Kasumi-1 (cell line): ENCODE measurements at regions not wholly inside any gene's neighbourhood (a gene's known extent, or its start where the extent isn't known, plus 50 kb on each side); places are given as distances from the start of the nearest gene placed in this dataset.

Experiments used
- DNase-seq, 2 experiments: peaks; one replicate each; lab custom pipeline; 2025; lab: John Stamatoyannopoulos, UW

DNA sequence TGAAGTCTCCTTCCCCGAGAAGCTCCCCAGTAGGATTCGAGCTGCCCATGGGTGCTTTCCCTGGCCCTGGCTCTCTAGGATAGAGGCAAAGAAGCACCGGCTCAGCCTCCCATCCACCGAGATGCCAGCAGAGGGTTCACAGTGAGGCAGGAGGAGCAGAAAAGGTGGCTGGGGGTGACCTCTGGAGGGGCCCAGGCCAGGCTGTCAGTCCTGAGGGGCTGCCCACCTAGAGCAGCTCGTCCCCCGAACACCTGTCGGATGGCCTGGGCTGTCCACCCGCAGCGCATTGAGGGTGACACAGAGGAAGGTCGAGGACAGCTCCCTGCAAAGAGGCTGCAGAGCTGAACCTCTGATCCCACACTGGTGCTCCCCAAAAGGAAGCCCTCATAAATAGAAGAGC, 167.2 kb upstream of the PPP2R2D start:
- no peak for DNase-seq

GRCh38 chr10:131735577-131735976, 165.2 kb upstream of the PPP2R2D start:
- no peak for DNase-seq

GRCh38 chr10:131736321-131736980, 164.4 kb upstream of the PPP2R2D start:
- DNase-seq = no peak

GRCh38 chr10:131737543-131738395, 163.0 kb upstream of the PPP2R2D start:
- DNase-seq = no peak

DNA sequence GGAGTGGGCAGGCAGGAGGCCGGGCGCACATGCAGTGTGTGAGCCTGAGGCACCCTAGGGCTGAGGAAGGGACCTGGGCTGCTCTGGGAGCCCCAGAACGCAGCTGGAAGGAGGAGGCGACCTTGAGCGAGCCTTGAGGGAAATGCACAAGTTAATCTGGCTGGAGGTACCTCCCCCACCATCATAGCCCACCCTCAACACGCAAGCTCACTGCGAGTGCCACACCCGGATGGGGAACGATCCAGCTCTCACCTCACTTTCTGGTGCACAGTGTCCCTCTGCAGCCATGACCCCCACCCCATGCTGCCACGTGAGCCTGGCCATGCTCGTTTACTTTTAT, 162.4 kb upstream of the PPP2R2D start:
- DNase-seq = no peak

DNA sequence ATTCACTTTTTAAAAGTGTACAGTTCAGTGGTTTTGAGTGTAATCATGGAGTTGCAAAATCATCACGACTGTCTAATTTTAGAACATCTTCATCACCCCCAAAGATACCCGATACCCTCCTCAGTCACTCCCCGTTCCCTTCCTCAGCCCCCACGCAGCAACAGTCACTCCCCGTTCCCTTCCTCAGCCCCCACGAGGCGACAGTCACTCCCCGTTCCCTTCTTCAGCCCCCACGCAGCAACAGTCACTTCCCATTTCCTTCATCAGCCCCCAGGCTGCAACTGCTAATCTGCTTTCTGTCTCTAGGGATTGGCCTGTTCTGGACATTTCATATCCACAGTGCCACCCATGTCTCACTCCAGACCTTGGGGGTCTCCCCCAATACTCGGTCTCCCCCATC, 161.6 kb upstream of the PPP2R2D start:
- DNase-seq = no peak

- no peak for DNase-seq
These were observed 158.3 kb upstream of the PPP2R2D start for GRCh38 chr10:131742500-131742951.

GRCh38 chr10:131743190-131744151, 157.3 kb upstream of the PPP2R2D start:
- no peak for DNase-seq

GRCh38 chr10:131744346-131744745, 156.5 kb upstream of the PPP2R2D start:
- no peak for DNase-seq

- no peak for DNase-seq
These were observed 155.2 kb upstream of the PPP2R2D start for GRCh38 chr10:131745591-131745990.

- no peak for DNase-seq
These were observed 154.5 kb upstream of the PPP2R2D start for GRCh38 chr10:131746241-131746711.

- no peak for DNase-seq
These were observed 154.0 kb upstream of the PPP2R2D start for GRCh38 chr10:131746785-131747184.

DNA sequence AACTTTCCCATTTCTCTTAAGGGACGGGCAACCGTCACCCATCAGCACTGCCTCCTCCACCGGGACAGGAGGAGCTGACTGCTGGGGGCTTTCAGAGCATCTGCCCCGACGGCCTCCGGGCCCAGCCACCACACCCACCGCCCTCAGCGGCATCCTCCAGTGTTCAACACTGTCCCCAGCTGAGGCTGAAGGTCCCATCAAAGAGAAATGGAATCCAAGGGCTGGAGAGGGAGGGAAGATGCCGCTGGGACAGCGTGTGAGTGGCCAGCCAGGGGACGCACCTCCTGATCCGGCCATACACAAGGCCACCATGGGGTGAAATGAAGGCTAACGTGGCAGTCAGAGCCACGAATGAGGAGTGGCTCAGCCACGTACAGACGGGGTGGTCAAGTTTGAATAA, 153.6 kb upstream of the PPP2R2D start:
- no peak for DNase-seq

- no peak for DNase-seq
These were observed 153.0 kb upstream of the PPP2R2D start for GRCh38 chr10:131747791-131748190.

GRCh38 chr10:131748191-131748590, 152.6 kb upstream of the PPP2R2D start:
- DNase-seq = no peak

DNA sequence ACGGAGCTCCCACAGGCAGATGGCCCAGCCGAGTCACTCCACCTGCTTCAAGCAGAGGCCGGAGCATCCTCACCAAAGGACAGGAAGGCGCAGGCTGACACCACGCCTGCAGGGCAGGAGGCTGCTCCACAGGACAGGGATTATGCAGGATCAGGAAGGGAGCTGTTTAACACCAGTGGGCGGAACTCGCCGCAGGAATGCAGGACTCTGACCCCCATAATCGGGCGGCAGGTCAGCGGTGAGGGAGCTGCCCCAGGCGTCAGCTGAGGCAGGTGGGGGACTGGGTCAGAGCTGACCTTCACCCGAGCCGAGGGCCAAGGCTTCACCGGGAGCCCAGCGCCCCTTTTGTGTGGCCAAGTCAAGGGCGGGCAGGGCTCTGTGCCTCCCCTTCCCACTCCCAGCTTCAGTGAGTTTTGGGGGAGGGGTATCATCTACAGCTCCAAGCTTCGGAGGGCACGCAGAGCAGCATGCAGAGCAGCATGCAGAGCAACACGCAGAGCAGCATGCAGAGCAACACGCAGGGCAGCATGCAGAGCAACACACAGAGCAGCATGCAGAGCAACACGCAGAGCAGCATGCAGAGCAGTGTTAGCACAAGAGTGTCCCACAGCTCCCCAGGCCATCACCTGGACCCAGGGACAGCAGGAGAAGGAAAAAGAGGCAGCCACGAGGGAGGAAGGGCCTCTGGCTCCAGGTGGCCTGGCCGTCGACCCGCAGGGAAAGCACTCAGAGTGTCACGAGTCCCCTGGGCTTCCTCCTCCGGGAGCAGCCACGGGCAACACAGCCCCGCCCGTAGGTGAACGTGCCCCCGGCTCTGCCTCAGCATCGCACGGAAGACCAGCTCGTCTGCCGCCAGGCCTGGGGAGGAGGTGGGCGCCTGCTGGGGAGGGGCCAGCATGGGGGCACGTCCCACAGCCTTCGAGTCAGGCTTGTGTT, 151.7 kb upstream of the PPP2R2D start:
- no peak for DNase-seq

- DNase-seq = no peak
These were observed 151.1 kb upstream of the PPP2R2D start for GRCh38 chr10:131749767-131750142.

- no peak for DNase-seq
These were observed 150.5 kb upstream of the PPP2R2D start for GRCh38 chr10:131750171-131750895.

DNA sequence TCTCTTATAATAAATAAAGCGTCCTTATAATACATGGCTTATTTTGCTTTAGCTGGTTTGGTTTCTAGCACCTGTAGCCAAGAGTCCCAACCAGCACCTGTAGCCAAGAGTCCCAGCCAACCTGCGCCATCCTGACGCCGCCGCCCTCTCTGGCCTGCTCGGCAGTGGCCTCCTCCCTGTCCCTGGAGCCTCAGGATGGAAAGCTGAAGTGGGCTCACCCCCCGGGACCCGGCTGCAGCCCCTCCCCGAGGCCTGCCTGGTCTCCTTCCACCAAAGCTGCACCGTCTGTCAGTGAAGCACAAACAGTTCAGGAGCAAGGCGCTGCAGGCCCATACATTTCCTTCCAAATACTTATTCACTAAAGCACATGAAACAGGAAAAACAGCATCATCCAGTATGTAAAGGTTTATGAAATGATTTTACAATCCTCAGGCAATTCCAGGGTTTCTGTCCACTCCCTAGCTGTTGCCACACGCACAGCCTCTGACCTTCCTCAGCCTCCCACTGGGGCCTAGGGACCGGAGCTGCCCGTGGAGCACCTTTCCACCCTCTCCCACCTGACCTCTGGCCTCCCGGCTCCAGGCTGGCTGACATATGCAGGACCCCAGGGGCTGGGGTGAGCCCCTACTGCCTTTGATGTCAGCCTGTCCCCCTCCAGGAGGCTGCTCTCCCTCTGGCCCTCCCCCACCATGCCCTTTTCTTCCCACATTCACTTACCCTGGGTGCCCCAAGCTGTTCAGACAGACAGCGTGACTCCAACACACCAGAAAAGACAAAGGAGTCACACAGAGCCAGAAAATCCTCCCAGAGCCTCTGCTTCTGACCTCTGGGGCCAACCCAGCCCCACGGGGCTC, 149.6 kb upstream of the PPP2R2D start:
- no peak for DNase-seq
